Fibroblast of lung (primary cell): ENCODE measurements at regions not wholly inside any gene's neighbourhood (a gene's known extent, or its start where the extent isn't known, plus 50 kb on each side); places are given as distances from the start of the nearest gene placed in this dataset.

Experiments
- DNase-seq, 2 donors: peaks; one replicate each; pipeline versions ENCODE4 v3.0.0 to v3.0.0-alpha.2; 2010; ENCODE audit warnings: low read depth in 2 of 2
- H2AFZ ChIP-seq: 2 replicates; pipeline ENCODE4 v1.5.1; 2012; ENCODE audit warnings: low read length, control low read depth, inconsistent platforms
- H3K27ac ChIP-seq: 2 replicates; pipeline ENCODE4 v1.5.1; 2011; ENCODE audit warnings: low read length, control low read depth; ENCODE audit not compliant: insufficient read depth
- H3K27me3 ChIP-seq: 2 replicates; pipeline ENCODE4 v1.5.1; 2011; ENCODE audit warnings: mild to moderate bottlenecking, low read length; ENCODE audit not compliant: control insufficient read depth, insufficient read depth
- H3K36me3 ChIP-seq: 2 replicates; pipeline ENCODE4 v1.5.1; 2011; ENCODE audit warnings: low read length; ENCODE audit not compliant: control insufficient read depth, insufficient read depth
- H3K4me1 ChIP-seq: 2 replicates; pipeline ENCODE4 v1.5.1; 2011; ENCODE audit warnings: low read length; ENCODE audit not compliant: control insufficient read depth, insufficient read depth; ENCODE audit errors: extremely low read depth
- H3K4me2 ChIP-seq: 2 replicates; pipeline ENCODE4 v1.5.1; 2011; ENCODE audit warnings: low read length, control low read depth; ENCODE audit not compliant: insufficient read depth; ENCODE audit errors: extremely low read depth
- H3K4me3 ChIP-seq, 4 experiments: fragments of 200-600 bp in 1 of 4; sonication (generic) in 1 of 4; replicated peaks in 1 of 4; 2 replicates each; pipeline ENCODE4 v1.5.1; 2011 to 2016; ENCODE audit warnings: low read length in 4 of 4, low read depth in 3 of 4, mild to moderate bottlenecking in 3 of 4, control low read depth in 2 of 4, inconsistent platforms in 1 of 4, mixed read lengths in 1 of 4; ENCODE audit not compliant: insufficient read depth in 1 of 4; ENCODE audit errors: control extremely low read depth in 1 of 4
- H3K79me2 ChIP-seq: 2 replicates; pipeline ENCODE4 v1.5.1; 2012; ENCODE audit warnings: mild to moderate bottlenecking, low read length, inconsistent platforms; ENCODE audit not compliant: control insufficient read depth, insufficient read depth
- H3K9ac ChIP-seq: 2 replicates; pipeline ENCODE4 v1.5.1; 2011; ENCODE audit warnings: mild to moderate bottlenecking, low read length, control low read depth; ENCODE audit not compliant: insufficient read depth
- H3K9me3 ChIP-seq: 2 replicates; pipeline ENCODE4 v1.5.1; 2012; ENCODE audit warnings: low read depth, low read length; ENCODE audit not compliant: control insufficient read depth, insufficient read depth
- H4K20me1 ChIP-seq: 2 replicates; pipeline ENCODE4 v1.5.1; 2011; ENCODE audit warnings: low read length; ENCODE audit not compliant: control insufficient read depth, insufficient read depth; ENCODE audit errors: extremely low read depth
- CTCF ChIP-seq, 2 donors: IDR thresholded peaks in 1 of 2; conservative IDR thresholded peaks in 1 of 2; 1 replicate in 1 of 2; 2 replicates in 1 of 2; pipeline ENCODE4 v1.5.1; 2011 to 2012; ENCODE audit warnings: low read length in 2 of 2, control low read depth in 1 of 2, inconsistent platforms in 1 of 2, low read depth in 1 of 2, mild to moderate bottlenecking in 1 of 2
- EZH2 ChIP-seq: IDR thresholded peaks from 2 replicates; pipeline ENCODE4 v1.5.1; 2012; ENCODE audit warnings: low read length, control low read depth, mild to moderate bottlenecking; ENCODE audit errors: missing control alignments

GRCh38 chr7:106182904-106183303 lies 70.8 kb upstream of the SYPL1 start:
- Histone ChIP-seq H2AFZ (no peak overlapping the region), H3K27me3 (no peaks in the 10 kb centered on the region), H3K36me3 (no peaks in the 10 kb centered on the region), H3K9me3 (no peaks in the 10 kb centered on the region), H3K27ac (no peak overlapping the region), H3K4me3 (no peak overlapping the region), H4K20me1 (no peaks in the 10 kb centered on the region), H3K4me1 (no peaks in the 10 kb centered on the region), H3K9ac (no peak overlapping the region), H3K79me2 (no peaks in the 10 kb centered on the region), H3K4me2 (no peak overlapping the region)
- TF ChIP-seq CTCF (conservative IDR thresholded peaks at IDR 0.05 in 1 of 2, IDR thresholded peaks at IDR 0.05 in 1 of 2; ENCODE audit: low read depth in 1 of 2, low read length in 2 of 2) = no peak
- TF ChIP-seq EZH2 = no peak
- no peak for DNase-seq

GRCh38 chr7:106181658-106182265 lies 69.7 kb upstream of the SYPL1 start:
- Histone ChIP-seq H3K36me3 (no peaks in the 10 kb centered on the region), H3K4me2 (no peak overlapping the region), H3K4me3 (no peak overlapping the region), H3K79me2 (no peaks in the 10 kb centered on the region), H2AFZ (no peak overlapping the region), H3K27me3 (no peaks in the 10 kb centered on the region), H4K20me1 (no peaks in the 10 kb centered on the region), H3K27ac (no peak overlapping the region), H3K4me1 (peaks cover 3% of the 10 kb centered on the region), H3K9ac (no peak overlapping the region), H3K9me3 (no peaks in the 10 kb centered on the region)
- TF ChIP-seq EZH2 (no peak), CTCF (conservative IDR thresholded peaks at IDR 0.05 in 1 of 2, IDR thresholded peaks at IDR 0.05 in 1 of 2; ENCODE audit: low read depth in 1 of 2, low read length in 2 of 2) (no peak)
- no peak for DNase-seq

- H3K27ac ChIP-seq = no peak overlapping the region
- no peaks in the 10 kb centered on the region for H3K9me3 ChIP-seq
- no peak overlapping the region for H3K9ac ChIP-seq
- no peaks in the 10 kb centered on the region for H4K20me1 ChIP-seq
- peaks cover 2% of the 10 kb centered on the region for H3K27me3 ChIP-seq
- H3K36me3 ChIP-seq = no peaks in the 10 kb centered on the region
- no peak for DNase-seq
- H2AFZ ChIP-seq = no peak overlapping the region
- TF ChIP-seq CTCF (conservative IDR thresholded peaks at IDR 0.05 in 1 of 2, IDR thresholded peaks at IDR 0.05 in 1 of 2; ENCODE audit: low read depth in 1 of 2, low read length in 2 of 2) = no peak
- no peak for TF ChIP-seq EZH2
- H3K4me2 ChIP-seq = no peak overlapping the region
- no peak overlapping the region for H3K4me3 ChIP-seq
- H3K4me1 ChIP-seq = peaks cover 3% of the 10 kb centered on the region
- no peaks in the 10 kb centered on the region for H3K79me2 ChIP-seq
Measured at GRCh38 chr7:106180721-106181120, 68.6 kb upstream of the SYPL1 start.
